GM20431 (cell line): ENCODE measurements at regions not wholly inside any gene's neighbourhood (a gene's known extent, or its start where the extent isn't known, plus 50 kb on each side); places are given as distances from the start of the nearest gene placed in this dataset.

Source experiments
- in situ Hi-C: fragments of 300-500 bp; cut with MseI, MboI; formaldehyde crosslinking; loops from one replicate; pipeline ENCODE4 v1.15.0; 2020; ENCODE audit warnings: low sequenced_read_pairs; ENCODE audit not compliant: unreplicated experiment

GRCh38 chr3:59429198-59429597 is 379.4 kb upstream of the CFAP20DC start:
- in situ Hi-C loops, result no loop called here

DNA sequence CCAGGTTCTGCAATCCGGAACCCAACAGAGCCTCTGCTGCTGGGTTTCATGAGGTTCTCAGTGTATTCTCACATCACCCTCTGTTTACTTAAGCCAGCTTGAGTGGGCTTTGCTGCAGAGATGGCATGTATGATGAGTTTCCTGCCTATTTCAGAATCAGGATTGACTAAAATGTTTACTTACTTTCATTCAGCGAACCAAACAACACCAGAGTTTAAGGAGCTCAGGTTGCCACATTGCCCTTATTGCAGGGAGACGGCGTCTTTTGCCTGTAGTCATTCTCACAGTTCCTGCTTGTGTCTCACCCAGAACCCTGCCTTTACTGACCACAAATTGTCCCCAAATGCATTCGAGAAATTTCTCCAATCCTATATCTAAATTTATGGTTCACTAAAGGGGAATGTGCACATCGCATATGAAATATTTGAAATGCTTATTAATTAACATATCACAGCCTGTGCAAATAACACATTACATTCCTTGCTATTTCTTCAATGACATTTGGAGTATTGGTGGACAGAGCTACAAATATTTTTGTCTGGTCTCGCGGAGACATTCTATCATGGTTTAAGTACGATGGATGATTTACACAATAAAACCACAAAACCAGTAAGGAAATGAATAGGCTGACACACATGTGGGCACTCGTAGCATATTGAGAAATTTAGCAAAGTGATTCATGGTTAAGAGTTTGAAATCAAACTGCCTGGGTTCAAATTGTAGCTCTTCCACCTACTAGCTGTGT is 377.2 kb upstream of the CFAP20DC start:
- in situ Hi-C loops, result no loop called here

DNA sequence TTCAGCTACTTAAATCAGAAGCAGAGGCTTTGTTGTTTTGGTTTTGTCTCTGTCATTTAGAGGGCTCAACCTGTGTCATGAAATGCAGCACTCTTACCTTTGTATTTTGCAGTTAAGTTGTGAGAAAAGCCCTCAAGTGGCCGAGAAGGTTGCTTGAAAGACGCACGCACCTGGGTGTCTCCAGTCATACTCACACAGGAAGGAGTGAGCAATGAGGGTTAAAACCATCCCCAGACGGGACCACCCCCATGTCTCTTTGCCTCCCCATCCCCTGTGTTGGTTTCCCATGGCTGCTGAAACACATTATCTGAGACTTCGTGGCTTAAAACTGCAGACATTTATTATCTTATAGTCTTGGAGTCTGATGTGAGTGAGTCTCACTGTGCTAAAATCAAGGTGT is 376.1 kb upstream of the CFAP20DC start:
- in situ Hi-C loops, result no loop called here

DNA sequence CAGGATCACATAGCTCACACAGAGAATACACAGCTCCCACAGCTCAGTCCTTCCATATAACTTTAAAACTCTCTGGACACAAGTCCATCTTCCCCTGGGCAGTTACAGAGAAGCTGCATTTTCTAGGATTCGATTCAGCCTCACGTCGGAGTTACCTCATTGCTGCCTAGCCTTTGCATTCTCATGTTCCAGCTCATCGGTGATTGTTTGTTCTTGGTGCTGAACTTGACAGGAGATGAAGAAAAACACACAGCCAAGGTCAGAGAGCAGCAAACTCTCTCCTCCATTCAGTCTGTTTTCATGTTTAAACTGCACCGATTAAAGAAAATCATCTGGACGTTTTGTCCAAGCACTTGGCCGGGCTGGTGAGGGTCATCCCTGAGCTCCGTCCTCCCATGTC is 375.5 kb upstream of the CFAP20DC start:
- in situ Hi-C loops, result no loop called here

DNA sequence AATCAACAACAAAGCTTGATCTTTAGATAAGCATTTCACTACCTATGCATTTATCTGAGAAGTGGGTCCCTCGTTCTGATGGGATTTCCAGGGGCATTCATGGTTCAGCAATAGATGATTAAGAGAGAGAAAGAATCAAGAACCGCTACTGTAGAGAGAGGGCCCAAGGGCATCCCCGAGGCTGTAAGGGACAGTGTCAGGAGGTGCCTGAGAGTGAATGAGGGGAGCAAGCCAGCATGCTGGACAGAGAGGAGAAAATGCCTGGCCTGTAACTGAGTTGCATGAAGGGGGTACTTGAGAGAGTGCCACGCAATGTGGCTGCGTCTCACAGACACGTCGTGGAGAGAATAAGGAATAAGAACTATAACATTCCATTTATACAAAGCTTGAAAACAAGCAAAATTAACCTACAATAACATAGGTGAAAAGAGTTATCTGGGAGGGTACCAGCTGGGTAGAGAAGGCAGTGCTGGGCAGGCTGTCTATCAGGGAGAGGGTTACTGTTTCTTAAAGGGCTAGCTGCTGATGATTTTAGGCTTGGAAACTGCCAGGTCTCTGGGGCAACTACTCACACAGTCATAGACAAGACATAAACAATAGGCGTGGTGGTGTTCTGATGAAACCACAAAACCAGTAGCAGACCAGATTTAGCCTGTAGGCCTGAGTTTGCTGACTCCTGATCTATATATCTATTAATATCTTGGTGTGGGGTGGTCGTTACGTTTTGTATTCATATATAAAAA is 374.6 kb upstream of the CFAP20DC start:
- in situ Hi-C loops, result no loop called here

DNA sequence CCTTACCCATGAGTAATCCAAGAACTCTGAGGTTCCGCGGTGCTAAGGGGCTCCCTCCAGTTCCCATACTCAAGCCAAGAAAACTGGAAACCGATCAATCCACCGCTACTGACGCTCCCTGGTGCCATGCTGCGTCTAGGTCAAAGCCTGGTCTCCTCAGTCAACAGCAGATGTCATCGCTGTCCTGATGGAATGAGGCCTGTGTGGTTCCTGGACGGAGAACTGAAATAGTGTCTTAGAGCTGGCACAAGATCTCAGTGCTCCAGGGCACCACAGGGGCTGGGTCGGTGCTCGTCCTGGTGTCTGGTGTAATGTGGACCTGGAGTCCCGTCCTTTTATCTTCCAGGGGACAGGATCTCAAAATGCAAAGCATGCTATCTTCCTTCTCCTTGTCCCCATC is 373.9 kb upstream of the CFAP20DC start:
- in situ Hi-C loops, result no loop called here

DNA sequence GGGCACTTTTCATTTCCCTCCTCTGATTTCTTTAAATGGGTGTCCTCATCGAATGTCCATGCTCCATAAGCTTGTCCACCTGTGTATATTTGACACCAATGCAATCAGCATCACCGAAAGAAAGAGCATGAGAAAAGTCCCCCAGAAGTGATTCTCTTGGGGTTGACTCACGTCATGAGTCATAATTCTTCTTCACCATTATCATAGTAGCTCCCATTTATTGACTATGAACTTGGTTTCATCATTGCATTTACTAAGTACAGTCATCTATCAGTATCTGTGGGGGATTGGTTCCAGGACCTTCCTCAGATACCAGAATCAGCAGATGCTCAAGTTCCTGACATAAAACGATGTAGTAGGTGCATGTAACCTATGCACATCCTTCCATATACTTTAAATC is 372.5 kb upstream of the CFAP20DC start:
- in situ Hi-C loops, result no loop called here

- in situ Hi-C loops, result no loop called here
Observed at GRCh38 chr3:59418836-59419235, 369.0 kb upstream of the CFAP20DC start.

- in situ Hi-C loops, result no loop called here
Observed at GRCh38 chr3:59412516-59412915, 362.7 kb upstream of the CFAP20DC start.

- in situ Hi-C loops, result no loop called here
Observed at GRCh38 chr3:59411694-59412093, 361.9 kb upstream of the CFAP20DC start.

DNA sequence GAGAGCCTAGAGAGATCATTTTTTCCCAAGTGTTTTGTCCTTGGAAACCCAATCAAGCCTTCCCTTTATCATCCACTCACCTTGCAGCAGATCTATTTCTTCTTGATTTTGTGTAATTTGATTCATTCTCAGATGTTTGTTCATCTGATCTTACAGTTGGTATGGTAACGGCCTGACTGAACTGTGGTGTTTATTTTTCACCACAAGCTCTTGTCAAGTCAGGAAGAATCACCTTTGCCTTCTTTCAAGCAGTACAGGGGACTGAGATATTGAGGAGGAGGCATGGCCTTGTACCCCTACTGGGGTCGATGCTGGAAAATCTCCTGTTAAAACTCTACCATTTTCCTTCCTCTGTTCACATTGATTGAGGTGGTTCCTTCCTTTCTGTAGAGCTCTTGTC is 361.4 kb upstream of the CFAP20DC start:
- in situ Hi-C loops, result no loop called here

GRCh38 chr3:59408047-59408624 is 358.3 kb upstream of the CFAP20DC start:
- in situ Hi-C loops, result no loop called here

DNA sequence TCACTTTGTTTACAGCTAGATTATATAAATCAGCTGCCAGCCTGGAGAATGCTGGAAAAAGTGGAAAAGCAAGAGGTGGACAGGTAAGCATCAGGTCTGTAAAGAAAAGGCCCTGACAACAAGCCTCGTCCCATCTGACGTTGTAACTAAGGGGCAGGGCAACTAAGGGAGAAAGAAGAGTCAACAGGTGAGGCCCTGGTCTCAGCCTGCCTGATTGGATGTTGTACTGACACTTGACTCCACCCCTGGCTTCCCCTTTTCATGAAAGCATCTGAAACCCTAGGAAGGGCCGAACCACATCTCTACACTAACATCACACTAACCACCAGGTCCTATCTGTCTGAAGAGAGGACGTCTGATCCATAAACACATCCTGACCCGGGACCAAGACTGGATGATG is 357.6 kb upstream of the CFAP20DC start:
- in situ Hi-C loops, result no loop called here

- in situ Hi-C loops, result no loop called here
Observed at GRCh38 chr3:59406943-59407342, 357.1 kb upstream of the CFAP20DC start.

DNA sequence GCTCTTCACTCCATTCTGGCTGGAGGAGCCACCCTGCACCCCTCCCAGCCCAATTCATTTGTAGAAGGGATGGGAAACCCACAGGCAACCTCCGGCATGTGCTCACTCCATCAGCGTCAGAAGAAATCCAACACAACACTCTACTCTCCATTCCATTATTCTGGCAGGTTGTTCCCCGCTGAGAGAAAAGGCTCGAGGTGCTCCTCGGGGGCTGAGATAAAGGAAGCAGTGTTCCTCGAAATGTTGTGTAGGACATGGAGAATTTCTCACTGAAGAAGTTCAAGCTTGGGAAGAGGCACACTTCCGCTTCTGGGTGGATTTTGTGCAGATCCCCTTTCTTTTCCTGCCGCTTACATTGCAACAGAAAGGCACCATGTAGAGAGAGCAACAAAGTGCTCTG is 355.0 kb upstream of the CFAP20DC start:
- in situ Hi-C loops, result no loop called here

- in situ Hi-C loops, result no loop called here
Observed at GRCh38 chr3:59404064-59404463, 354.2 kb upstream of the CFAP20DC start.

DNA sequence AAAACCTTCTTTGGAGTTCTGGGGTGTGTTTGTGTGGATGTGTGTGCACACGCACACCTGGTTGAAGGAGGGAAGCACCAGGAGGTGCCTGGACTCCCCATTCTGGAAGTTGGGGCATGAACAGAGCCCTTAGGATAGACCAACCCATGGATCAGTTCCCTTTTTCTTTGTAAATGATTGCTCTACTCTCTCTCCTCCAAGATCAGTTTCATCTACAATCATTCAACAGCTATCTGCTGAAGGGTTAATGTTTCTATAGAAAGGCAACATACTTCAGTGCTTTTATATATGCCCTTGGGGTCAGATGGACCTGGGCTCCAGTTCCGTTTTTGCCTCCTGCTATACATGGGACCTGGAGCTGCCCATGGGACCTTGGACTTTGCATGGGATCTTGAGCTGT is 352.1 kb upstream of the CFAP20DC start:
- in situ Hi-C loops, result no loop called here

DNA sequence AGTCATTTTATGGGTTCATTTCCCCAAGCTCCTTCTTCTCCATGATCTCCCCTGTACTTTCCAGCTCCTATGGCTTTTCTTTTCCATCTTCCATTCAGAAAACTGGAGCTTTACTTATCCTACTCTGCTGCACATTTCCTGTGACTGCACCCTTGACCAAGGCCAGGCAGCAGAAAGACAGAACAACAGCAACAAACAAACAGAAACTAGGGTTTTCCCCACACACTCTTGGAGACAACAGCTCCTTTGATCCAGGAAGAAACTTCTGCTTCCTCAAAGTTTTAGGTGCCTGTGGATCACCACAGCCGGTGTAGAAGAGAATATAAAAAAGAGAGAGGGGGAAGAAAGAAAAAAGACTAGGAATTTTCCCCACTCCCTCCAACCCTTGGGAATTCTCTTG is 342.3 kb upstream of the CFAP20DC start:
- in situ Hi-C loops, result no loop called here

GRCh38 chr3:59391131-59391530 is 341.3 kb upstream of the CFAP20DC start:
- in situ Hi-C loops, result no loop called here

DNA sequence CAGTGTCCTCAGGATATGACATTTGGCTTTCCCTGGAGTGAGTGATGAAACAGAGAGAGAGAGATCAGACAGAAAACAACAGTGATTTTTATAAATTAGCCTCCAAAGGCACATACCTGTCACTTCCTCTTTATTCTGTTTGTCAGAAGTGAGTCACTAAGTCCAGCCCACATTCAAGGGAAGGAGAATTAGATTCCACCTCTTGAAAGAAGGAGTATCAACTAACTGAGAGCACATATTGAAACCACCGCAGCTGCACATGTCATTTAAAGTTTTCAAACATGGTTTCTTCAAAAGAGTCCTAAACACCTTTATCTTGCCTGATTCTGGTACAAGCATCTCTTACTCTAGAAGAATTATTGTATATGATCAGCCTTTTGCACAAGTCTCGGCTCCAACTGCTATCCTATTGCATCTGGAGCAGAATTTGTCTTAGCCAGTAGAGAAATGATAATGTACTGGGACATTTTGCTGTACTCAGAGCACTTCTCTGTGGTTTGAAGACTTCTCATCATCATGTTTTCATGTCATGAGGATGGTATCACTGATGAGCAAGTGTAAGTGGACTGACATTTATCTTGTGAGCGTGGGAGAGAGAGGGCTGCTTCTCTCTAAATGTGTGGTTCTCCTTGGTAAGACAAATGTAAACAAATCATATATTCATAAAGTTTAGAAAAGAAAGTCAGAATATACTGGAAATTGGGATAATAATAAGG is 338.9 kb upstream of the CFAP20DC start:
- in situ Hi-C loops, result no loop called here

DNA sequence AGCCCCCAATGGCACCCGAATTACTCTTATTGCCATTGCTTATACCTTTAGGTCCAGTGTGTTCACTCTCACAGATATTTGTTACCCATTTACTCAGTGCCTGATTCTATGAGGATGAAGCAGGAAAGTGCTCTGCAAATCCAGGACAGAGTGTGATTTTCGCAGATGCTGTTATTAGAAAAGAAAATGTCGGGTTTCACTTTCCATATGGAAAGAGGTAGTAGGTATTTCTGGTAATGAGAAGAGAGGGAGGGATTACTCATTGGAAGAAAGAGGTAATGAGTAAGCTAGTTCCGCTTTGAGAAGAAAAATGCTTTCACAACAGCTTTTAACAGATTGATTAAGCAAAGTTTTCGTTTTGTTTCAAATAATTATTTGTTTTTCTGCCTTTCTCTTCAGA is 336.3 kb upstream of the CFAP20DC start:
- in situ Hi-C loops, result no loop called here
